ENCODE measurements at regions not wholly inside any gene's neighbourhood (a gene's known extent, or its start where the extent isn't known, plus 50 kb on each side); places are given as distances from the start of the nearest gene placed in this dataset.

DNA sequence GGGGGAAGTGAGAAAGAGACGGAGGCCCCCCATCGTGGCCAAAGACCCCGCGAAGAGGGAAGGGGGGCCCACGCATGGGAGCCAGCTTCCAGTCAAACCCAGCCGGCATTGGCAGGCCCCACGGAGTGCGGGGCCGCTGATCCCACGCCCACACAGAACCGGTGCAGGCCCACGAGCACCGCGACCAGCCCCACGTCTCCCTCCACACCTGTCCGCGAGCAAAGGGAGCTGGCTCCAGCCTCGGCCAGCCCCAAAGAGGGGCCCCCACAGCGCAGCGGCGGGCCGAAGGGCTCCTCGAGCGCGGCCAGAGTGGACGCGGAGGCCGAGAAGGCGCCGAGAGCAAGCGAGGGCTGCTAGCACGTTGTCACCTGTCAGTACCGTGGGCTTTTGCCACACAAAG, 125.0 kb upstream of the TWIST2 start:
- TF ChIP-seq, protein P1, sequence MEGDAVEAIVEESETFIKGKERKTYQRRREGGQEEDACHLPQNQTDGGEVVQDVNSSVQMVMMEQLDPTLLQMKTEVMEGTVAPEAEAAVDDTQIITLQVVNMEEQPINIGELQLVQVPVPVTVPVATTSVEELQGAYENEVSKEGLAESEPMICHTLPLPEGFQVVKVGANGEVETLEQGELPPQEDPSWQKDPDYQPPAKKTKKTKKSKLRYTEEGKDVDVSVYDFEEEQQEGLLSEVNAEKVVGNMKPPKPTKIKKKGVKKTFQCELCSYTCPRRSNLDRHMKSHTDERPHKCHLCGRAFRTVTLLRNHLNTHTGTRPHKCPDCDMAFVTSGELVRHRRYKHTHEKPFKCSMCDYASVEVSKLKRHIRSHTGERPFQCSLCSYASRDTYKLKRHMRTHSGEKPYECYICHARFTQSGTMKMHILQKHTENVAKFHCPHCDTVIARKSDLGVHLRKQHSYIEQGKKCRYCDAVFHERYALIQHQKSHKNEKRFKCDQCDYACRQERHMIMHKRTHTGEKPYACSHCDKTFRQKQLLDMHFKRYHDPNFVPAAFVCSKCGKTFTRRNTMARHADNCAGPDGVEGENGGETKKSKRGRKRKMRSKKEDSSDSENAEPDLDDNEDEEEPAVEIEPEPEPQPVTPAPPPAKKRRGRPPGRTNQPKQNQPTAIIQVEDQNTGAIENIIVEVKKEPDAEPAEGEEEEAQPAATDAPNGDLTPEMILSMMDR (IDR thresholded peaks at IDR 0.05; ENCODE audit: insufficient read depth, low read length), result no peak
- TF ChIP-seq, protein P2, sequence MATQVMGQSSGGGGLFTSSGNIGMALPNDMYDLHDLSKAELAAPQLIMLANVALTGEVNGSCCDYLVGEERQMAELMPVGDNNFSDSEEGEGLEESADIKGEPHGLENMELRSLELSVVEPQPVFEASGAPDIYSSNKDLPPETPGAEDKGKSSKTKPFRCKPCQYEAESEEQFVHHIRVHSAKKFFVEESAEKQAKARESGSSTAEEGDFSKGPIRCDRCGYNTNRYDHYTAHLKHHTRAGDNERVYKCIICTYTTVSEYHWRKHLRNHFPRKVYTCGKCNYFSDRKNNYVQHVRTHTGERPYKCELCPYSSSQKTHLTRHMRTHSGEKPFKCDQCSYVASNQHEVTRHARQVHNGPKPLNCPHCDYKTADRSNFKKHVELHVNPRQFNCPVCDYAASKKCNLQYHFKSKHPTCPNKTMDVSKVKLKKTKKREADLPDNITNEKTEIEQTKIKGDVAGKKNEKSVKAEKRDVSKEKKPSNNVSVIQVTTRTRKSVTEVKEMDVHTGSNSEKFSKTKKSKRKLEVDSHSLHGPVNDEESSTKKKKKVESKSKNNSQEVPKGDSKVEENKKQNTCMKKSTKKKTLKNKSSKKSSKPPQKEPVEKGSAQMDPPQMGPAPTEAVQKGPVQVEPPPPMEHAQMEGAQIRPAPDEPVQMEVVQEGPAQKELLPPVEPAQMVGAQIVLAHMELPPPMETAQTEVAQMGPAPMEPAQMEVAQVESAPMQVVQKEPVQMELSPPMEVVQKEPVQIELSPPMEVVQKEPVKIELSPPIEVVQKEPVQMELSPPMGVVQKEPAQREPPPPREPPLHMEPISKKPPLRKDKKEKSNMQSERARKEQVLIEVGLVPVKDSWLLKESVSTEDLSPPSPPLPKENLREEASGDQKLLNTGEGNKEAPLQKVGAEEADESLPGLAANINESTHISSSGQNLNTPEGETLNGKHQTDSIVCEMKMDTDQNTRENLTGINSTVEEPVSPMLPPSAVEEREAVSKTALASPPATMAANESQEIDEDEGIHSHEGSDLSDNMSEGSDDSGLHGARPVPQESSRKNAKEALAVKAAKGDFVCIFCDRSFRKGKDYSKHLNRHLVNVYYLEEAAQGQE (IDR thresholded peaks at IDR 0.05; ENCODE audit: insufficient replicate concordance, low read depth), result no peak
- TF ChIP-seq GABPA (IDR thresholded peaks at IDR 0.05; ENCODE audit: low read depth), result no peak

Measured in HL-60 (cell line).